SK-N-MC (cell line): ENCODE measurements at regions not wholly inside any gene's neighbourhood (a gene's known extent, or its start where the extent isn't known, plus 50 kb on each side); places are given as distances from the start of the nearest gene placed in this dataset.

Source experiments
- EZH2 ChIP-seq: fragments of 200-600 bp; sonication (generic); IDR thresholded peaks from one replicate; pipeline ENCODE4 v1.6.1; 2017; ENCODE audit warnings: antibody characterized with exemption
- POLR2AphosphoS5 ChIP-seq: IDR thresholded peaks from 2 replicates; pipeline ENCODE4 v1.6.1; 2012; ENCODE audit warnings: mild to moderate bottlenecking, low read depth, low read length, borderline replicate concordance

DNA sequence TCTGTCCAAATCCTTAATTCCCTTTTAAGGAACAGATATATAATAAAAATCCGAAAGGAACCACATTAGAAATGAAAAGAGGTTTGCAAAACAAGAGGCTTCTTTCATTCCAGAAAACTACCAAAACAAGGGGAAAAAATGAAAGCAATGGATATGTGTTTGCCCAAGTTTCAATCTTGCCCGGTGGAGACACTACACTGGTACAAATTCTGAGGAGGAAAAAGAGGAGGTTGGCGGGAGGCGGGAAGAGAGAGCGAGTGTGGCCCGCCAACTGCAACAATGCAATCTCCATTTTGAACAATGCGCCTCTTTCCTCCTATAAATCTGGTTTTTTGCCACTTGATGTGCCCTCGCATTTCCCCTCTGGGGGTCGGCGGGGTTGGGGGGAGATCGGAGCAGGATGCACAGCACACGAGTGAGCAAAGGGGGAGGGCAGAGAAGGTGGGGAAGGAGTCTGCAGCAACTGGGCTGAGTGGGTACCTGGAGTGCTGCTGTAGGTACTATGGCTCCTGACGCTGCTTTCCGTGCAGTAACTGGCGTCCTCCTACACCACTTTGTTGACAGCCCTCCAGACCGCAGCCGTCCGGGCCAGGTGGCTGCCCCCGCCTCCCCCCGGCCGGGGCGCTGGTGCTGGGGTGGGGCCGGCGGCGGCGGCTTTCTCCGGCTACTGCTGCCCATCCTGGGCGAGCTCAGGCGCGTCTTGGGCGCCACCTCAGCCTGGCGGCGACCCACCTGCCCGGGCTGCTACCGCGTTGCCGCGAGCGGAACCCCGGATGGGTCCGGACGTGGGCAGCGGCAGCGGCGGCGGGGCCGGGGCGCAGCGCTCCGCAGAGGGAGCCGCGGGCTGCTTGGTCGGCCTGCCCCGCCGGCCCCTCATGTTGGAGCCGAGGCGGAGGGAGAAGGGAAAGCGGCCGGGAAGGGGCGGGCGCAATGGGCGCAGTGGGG is 93.8 kb upstream of the PLEKHM1 start:
- TF ChIP-seq EZH2 (no peak), POLR2AphosphoS5 (peak; percentile 50; the same call in 1 of the 2 replicates)
